ENCODE measurements at regions not wholly inside any gene's neighbourhood (a gene's known extent, or its start where the extent isn't known, plus 50 kb on each side); places are given as distances from the start of the nearest gene placed in this dataset.

- no peak for TF ChIP-seq POLR2A (IDR thresholded peaks at IDR 0.05)
- TF ChIP-seq, protein P1, sequence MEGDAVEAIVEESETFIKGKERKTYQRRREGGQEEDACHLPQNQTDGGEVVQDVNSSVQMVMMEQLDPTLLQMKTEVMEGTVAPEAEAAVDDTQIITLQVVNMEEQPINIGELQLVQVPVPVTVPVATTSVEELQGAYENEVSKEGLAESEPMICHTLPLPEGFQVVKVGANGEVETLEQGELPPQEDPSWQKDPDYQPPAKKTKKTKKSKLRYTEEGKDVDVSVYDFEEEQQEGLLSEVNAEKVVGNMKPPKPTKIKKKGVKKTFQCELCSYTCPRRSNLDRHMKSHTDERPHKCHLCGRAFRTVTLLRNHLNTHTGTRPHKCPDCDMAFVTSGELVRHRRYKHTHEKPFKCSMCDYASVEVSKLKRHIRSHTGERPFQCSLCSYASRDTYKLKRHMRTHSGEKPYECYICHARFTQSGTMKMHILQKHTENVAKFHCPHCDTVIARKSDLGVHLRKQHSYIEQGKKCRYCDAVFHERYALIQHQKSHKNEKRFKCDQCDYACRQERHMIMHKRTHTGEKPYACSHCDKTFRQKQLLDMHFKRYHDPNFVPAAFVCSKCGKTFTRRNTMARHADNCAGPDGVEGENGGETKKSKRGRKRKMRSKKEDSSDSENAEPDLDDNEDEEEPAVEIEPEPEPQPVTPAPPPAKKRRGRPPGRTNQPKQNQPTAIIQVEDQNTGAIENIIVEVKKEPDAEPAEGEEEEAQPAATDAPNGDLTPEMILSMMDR (IDR thresholded peaks at IDR 0.05) = no peak
- Histone ChIP-seq H3K4me1 (no peaks in the 10 kb centered on the region), H3K27me3 (no peaks in the 10 kb centered on the region), H3K27ac (no peak overlapping the region), H3K9me3 (no peaks in the 10 kb centered on the region), H3K36me3 (no peaks in the 10 kb centered on the region), H3K4me3 (no peak overlapping the region)
- DNase-seq = no peak
- intact Hi-C loops (cut with DNase I; ENCODE audit: low total_unique reads) = no loop called here
Measured at GRCh38 chr4:63529581-63530337, 879.5 kb downstream of the TECRL start.

- no peak for DNase-seq
- Histone ChIP-seq H3K27ac (no peak overlapping the region), H3K9me3 (no peaks in the 10 kb centered on the region), H3K36me3 (no peaks in the 10 kb centered on the region), H3K4me3 (no peak overlapping the region), H3K27me3 (no peaks in the 10 kb centered on the region), H3K4me1 (no peaks in the 10 kb centered on the region)
- intact Hi-C loops (cut with DNase I; ENCODE audit: low total_unique reads) = no loop called here
- no peak for TF ChIP-seq POLR2A (IDR thresholded peaks at IDR 0.05)
- TF ChIP-seq, protein P1 (IDR thresholded peaks at IDR 0.05) = no peak
Measured at GRCh38 chr4:63528256-63528991, 880.8 kb downstream of the TECRL start.

DNA sequence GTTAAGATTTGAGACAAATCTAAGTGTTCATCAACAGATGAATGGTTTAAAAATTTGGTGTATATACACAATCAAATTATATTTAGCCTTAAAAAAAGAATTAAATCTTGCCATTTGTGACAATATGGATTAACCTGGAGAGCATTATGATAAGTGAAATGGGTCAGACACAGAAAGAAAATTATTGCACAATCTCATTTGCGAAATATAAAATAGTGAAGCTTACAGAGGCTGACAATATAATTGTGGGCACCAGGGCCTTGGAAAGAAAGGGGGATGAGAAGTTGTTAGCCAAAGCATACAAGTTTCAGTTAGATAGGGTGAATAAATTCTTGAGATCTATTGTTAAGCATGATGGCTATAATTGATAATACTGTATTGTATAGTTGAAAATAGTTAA is 883.0 kb downstream of the TECRL start:
- H3K9me3 ChIP-seq = no peaks in the 10 kb centered on the region
- no peaks in the 10 kb centered on the region for H3K27me3 ChIP-seq
- H3K27ac ChIP-seq = no peak overlapping the region
- no peak for TF ChIP-seq POLR2A (IDR thresholded peaks at IDR 0.05)
- TF ChIP-seq, protein P1 (IDR thresholded peaks at IDR 0.05) = no peak
- H3K4me3 ChIP-seq = no peak overlapping the region
- intact Hi-C loops (cut with DNase I; ENCODE audit: low total_unique reads) = no loop called here
- no peak for DNase-seq
- H3K4me1 ChIP-seq = no peaks in the 10 kb centered on the region
- H3K36me3 ChIP-seq = no peaks in the 10 kb centered on the region

DNA sequence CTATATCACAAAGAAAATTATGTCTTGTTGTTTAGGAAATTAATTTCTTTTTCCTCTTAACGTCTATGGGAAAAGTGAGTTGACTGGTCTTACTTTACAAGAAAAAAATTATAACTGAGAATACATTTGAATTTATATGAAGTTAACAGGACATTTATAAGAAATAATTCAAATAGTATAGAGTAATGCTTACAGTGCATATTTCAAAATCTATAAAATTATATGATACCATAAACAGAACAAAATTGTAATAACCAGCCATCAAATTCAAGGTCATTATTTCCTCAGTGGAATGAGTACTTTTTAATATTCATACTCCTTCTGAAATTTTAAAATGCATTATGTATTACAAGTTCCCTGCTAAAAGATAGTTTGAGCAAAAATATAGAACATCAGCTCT is 884.5 kb downstream of the TECRL start:
- Histone ChIP-seq H3K27me3 (no peaks in the 10 kb centered on the region), H3K27ac (no peak overlapping the region), H3K36me3 (no peaks in the 10 kb centered on the region), H3K4me3 (no peak overlapping the region), H3K4me1 (no peaks in the 10 kb centered on the region), H3K9me3 (no peaks in the 10 kb centered on the region)
- intact Hi-C loops (cut with DNase I; ENCODE audit: low total_unique reads) = no loop called here
- TF ChIP-seq, protein P1 (IDR thresholded peaks at IDR 0.05) = no peak
- no peak for TF ChIP-seq POLR2A (IDR thresholded peaks at IDR 0.05)
- DNase-seq = no peak

Data from uterus (tissue), 3 donors.